ENCODE measurements at regions not wholly inside any gene's neighbourhood (a gene's known extent, or its start where the extent isn't known, plus 50 kb on each side); places are given as distances from the start of the nearest gene placed in this dataset.
"Not testable (repeated sequence)": the region's sequence is repeated elsewhere in the genome, so short reads cannot be mapped to it uniquely, and the experiment has no call there.

DNA sequence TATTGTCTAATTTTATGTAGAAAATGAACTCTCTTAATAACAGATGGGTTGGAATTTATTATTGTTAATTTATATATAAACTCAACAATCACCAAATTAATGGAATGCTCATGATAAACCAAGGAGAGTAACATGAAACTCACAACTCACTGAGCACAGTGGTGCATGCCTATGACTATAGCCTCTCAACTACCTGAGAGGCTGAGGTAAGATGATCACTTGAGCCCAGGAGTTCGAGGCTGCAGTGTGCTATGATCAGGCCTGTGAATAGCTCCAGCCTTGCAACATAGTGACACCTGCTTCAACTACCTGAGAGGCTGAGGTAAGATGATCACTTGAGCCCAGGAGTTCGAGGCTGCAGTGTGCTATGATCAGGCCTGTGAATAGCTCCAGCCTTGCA lies 848.6 kb downstream of the DIPK2A start:
- TF ChIP-seq POLR2AphosphoS5 (IDR thresholded peaks at IDR 0.05); TAF1 (IDR thresholded peaks at IDR 0.05; ENCODE audit: low read depth); RAD21 (conservative IDR thresholded peaks at IDR 0.05); SMC3 (conservative IDR thresholded peaks at IDR 0.05; ENCODE audit: poor library complexity); EP300 (conservative IDR thresholded peaks at IDR 0.05; ENCODE audit: poor library complexity, severe bottlenecking); EZH2 (IDR thresholded peaks at IDR 0.05; ENCODE audit: borderline replicate concordance, insufficient read depth, low read length, poor library complexity, severe bottlenecking): not testable (repeated sequence)
- TF ChIP-seq, protein P1, sequence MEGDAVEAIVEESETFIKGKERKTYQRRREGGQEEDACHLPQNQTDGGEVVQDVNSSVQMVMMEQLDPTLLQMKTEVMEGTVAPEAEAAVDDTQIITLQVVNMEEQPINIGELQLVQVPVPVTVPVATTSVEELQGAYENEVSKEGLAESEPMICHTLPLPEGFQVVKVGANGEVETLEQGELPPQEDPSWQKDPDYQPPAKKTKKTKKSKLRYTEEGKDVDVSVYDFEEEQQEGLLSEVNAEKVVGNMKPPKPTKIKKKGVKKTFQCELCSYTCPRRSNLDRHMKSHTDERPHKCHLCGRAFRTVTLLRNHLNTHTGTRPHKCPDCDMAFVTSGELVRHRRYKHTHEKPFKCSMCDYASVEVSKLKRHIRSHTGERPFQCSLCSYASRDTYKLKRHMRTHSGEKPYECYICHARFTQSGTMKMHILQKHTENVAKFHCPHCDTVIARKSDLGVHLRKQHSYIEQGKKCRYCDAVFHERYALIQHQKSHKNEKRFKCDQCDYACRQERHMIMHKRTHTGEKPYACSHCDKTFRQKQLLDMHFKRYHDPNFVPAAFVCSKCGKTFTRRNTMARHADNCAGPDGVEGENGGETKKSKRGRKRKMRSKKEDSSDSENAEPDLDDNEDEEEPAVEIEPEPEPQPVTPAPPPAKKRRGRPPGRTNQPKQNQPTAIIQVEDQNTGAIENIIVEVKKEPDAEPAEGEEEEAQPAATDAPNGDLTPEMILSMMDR (IDR thresholded peaks at IDR 0.05; ENCODE audit: poor library complexity, severe bottlenecking) = not testable (repeated sequence)
- TF ChIP-seq, protein P2, sequence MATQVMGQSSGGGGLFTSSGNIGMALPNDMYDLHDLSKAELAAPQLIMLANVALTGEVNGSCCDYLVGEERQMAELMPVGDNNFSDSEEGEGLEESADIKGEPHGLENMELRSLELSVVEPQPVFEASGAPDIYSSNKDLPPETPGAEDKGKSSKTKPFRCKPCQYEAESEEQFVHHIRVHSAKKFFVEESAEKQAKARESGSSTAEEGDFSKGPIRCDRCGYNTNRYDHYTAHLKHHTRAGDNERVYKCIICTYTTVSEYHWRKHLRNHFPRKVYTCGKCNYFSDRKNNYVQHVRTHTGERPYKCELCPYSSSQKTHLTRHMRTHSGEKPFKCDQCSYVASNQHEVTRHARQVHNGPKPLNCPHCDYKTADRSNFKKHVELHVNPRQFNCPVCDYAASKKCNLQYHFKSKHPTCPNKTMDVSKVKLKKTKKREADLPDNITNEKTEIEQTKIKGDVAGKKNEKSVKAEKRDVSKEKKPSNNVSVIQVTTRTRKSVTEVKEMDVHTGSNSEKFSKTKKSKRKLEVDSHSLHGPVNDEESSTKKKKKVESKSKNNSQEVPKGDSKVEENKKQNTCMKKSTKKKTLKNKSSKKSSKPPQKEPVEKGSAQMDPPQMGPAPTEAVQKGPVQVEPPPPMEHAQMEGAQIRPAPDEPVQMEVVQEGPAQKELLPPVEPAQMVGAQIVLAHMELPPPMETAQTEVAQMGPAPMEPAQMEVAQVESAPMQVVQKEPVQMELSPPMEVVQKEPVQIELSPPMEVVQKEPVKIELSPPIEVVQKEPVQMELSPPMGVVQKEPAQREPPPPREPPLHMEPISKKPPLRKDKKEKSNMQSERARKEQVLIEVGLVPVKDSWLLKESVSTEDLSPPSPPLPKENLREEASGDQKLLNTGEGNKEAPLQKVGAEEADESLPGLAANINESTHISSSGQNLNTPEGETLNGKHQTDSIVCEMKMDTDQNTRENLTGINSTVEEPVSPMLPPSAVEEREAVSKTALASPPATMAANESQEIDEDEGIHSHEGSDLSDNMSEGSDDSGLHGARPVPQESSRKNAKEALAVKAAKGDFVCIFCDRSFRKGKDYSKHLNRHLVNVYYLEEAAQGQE (IDR thresholded peaks at IDR 0.05; ENCODE audit: borderline replicate concordance) = not testable (repeated sequence)
